Ishikawa (cell line): ENCODE measurements at regions not wholly inside any gene's neighbourhood (a gene's known extent, or its start where the extent isn't known, plus 50 kb on each side); places are given as distances from the start of the nearest gene placed in this dataset.

Experiments
- CEBPB ChIP-seq: IDR thresholded peaks from 2 replicates; pipeline ENCODE4 v1.6.1; 2012
- CREB1 ChIP-seq: IDR thresholded peaks from 2 replicates; pipeline ENCODE4 v1.6.1; 2012; ENCODE audit warnings: low read depth
- EGR1 ChIP-seq: IDR thresholded peaks from 2 replicates; pipeline ENCODE4 v1.6.1; 2012
- EP300 ChIP-seq: IDR thresholded peaks from 2 replicates; pipeline ENCODE4 v1.6.1; 2012; ENCODE audit warnings: borderline replicate concordance
- FOXM1 ChIP-seq: IDR thresholded peaks from 2 replicates; pipeline ENCODE4 v1.6.1; 2012; ENCODE audit warnings: low read depth, borderline replicate concordance
- NFIC ChIP-seq: IDR thresholded peaks from 2 replicates; pipeline ENCODE4 v1.6.1; 2012
- RAD21 ChIP-seq: IDR thresholded peaks from 2 replicates; pipeline ENCODE4 v1.6.1; 2012; ENCODE audit warnings: low read depth
- REST ChIP-seq: IDR thresholded peaks from 2 replicates; pipeline ENCODE4 v1.6.1; 2012; ENCODE audit warnings: low read depth, mild to moderate bottlenecking
- TAF1 ChIP-seq: IDR thresholded peaks from 2 replicates; pipeline ENCODE4 v1.6.1; 2012; ENCODE audit warnings: low read depth, mild to moderate bottlenecking
- TCF12 ChIP-seq: IDR thresholded peaks from 2 replicates; pipeline ENCODE4 v1.6.1; 2012; ENCODE audit warnings: low read depth
- TEAD4 ChIP-seq: IDR thresholded peaks from 2 replicates; pipeline ENCODE4 v1.6.1; 2012
- YY1 ChIP-seq: IDR thresholded peaks from 2 replicates; pipeline ENCODE4 v1.6.1; 2012; ENCODE audit warnings: low read depth
- ZBTB7A ChIP-seq: IDR thresholded peaks from 2 replicates; pipeline ENCODE4 v1.6.1; 2012; ENCODE audit warnings: low read depth
- TF ChIP-seq, protein P1 (sequence below): IDR thresholded peaks from 2 replicates; pipeline ENCODE4 v1.6.1; 2012
- TF ChIP-seq, protein P2 (sequence below): IDR thresholded peaks from 2 replicates; pipeline ENCODE4 v1.6.1; 2012

GRCh38 chr3:104742044-104742443 is 624.7 kb upstream of the ALCAM start:
- TF ChIP-seq CREB1 (no peak), ZBTB7A (no peak), YY1 (no peak), RAD21 (no peak), EP300 (no peak), REST (no peak), EGR1 (no peak), NFIC (no peak), FOXM1 (no peak), CEBPB (no peak), TCF12 (no peak), TAF1 (no peak), TEAD4 (no peak)
- TF ChIP-seq, protein P1, sequence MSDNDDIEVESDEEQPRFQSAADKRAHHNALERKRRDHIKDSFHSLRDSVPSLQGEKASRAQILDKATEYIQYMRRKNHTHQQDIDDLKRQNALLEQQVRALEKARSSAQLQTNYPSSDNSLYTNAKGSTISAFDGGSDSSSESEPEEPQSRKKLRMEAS = no peak
- TF ChIP-seq, protein P2, sequence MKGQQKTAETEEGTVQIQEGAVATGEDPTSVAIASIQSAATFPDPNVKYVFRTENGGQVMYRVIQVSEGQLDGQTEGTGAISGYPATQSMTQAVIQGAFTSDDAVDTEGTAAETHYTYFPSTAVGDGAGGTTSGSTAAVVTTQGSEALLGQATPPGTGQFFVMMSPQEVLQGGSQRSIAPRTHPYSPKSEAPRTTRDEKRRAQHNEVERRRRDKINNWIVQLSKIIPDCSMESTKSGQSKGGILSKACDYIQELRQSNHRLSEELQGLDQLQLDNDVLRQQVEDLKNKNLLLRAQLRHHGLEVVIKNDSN = no peak

DNA sequence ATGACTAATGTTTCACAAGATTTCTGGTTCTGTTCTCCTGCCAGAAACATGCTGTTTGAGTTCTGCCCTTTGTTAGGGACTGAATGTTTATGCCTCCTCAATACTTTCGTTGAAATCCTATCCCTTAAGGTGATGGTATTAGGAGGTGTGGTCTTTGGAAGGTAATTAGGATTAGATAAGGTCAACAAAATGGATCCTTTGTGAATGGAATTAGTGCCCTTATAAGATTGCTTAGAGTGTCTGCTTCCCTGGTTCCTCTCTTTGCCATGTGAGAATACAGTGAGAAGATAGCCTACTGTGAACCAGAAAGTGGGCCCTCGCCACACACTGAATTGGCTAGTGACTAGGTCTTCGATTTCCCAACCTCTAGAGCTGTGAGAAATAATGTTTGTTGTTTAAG is 621.4 kb upstream of the ALCAM start:
- no peak for TF ChIP-seq TEAD4
- TF ChIP-seq FOXM1 = no peak
- no peak for TF ChIP-seq CREB1
- TF ChIP-seq CEBPB = no peak
- no peak for TF ChIP-seq TCF12
- no peak for TF ChIP-seq ZBTB7A
- TF ChIP-seq, protein P1 = no peak
- no peak for TF ChIP-seq TAF1
- no peak for TF ChIP-seq YY1
- TF ChIP-seq, protein P2 = no peak
- no peak for TF ChIP-seq REST
- TF ChIP-seq EP300 = no peak
- TF ChIP-seq NFIC = no peak
- TF ChIP-seq RAD21 = no peak
- TF ChIP-seq EGR1 = no peak

DNA sequence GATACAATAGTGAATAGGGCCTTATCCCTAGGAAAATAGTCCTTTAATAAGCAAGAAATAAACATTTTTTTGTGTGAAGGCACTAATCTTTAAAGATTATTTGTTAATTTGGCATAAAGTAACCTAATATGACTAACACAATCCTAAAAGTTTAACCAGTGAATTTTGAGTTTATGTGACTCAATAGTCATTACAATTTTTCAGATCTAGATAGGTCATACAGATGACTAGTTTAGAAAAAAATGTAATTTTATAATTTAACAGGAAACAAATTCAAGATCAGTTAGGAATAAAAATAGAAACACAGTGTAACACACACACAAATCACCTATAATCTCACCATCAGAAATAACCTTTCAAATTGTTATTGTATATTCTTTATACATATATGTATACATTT is 620.7 kb upstream of the ALCAM start:
- no peak for TF ChIP-seq CEBPB
- no peak for TF ChIP-seq EGR1
- no peak for TF ChIP-seq RAD21
- no peak for TF ChIP-seq ZBTB7A
- no peak for TF ChIP-seq TAF1
- no peak for TF ChIP-seq EP300
- no peak for TF ChIP-seq TEAD4
- no peak for TF ChIP-seq FOXM1

DNA sequence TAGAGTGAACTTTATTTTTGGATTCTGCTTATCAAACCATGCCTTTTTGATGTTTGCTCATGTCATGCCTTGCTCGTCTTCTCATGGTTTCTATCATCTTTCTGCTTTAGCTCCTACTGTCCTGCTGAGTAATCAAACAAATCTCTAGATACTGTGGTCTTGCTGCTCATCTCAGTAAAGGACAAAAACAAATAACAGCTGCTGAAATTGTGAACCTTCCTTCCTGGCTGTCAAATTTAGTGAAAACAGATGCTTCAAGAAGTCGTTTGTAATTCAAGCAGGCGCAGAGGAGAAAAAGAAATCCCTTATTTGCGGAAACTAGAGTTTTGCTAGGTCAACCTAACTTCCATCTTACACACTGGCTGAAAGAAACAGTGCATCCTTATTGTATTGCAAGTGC is 616.1 kb upstream of the ALCAM start:
- no peak for TF ChIP-seq NFIC
- no peak for TF ChIP-seq REST
- TF ChIP-seq TEAD4 = no peak
- TF ChIP-seq, protein P1 = no peak
- TF ChIP-seq, protein P2 = no peak
- TF ChIP-seq TAF1 = no peak
- no peak for TF ChIP-seq FOXM1
- TF ChIP-seq YY1 = no peak
- no peak for TF ChIP-seq CEBPB
- TF ChIP-seq EGR1 = no peak
- TF ChIP-seq EP300 = no peak
- TF ChIP-seq RAD21 = no peak
